ENCODE measurements at regions not wholly inside any gene's neighbourhood (a gene's known extent, or its start where the extent isn't known, plus 50 kb on each side); places are given as distances from the start of the nearest gene placed in this dataset.

GRCh38 chr1:195806060-195806459 is 802.2 kb downstream of the KCNT2 start:
- DNase-seq: no peak

- DNase-seq: no peak
Measured at GRCh38 chr1:195804547-195804946, 803.7 kb downstream of the KCNT2 start.

GRCh38 chr1:195799016-195799415 is 809.2 kb downstream of the KCNT2 start:
- DNase-seq: no peak

- no peak for DNase-seq
Measured at GRCh38 chr1:195794225-195794624, 814.0 kb downstream of the KCNT2 start.

GRCh38 chr1:195791796-195792195 is 816.4 kb downstream of the KCNT2 start:
- DNase-seq: no peak

- DNase-seq: no peak
Measured at GRCh38 chr1:195790514-195791168, 817.6 kb downstream of the KCNT2 start.

GRCh38 chr1:195789321-195789720 is 818.9 kb downstream of the KCNT2 start:
- DNase-seq: no peak

- no peak for DNase-seq
Measured at GRCh38 chr1:195788721-195789120, 819.5 kb downstream of the KCNT2 start.

GRCh38 chr1:195785830-195786229 is 822.4 kb downstream of the KCNT2 start:
- DNase-seq: no peak

GRCh38 chr1:195773931-195774330 is 834.3 kb downstream of the KCNT2 start:
- no peak for DNase-seq

- DNase-seq: no peak
Measured at GRCh38 chr1:195769461-195769860, 838.8 kb downstream of the KCNT2 start.

- DNase-seq: no peak
Measured at GRCh38 chr1:195768936-195769335, 839.3 kb downstream of the KCNT2 start.

GRCh38 chr1:195768377-195768776 is 839.9 kb downstream of the KCNT2 start:
- DNase-seq: no peak

- DNase-seq: no peak
Measured at GRCh38 chr1:195766709-195767108, 841.5 kb downstream of the KCNT2 start.

GRCh38 chr1:195765099-195765498 is 843.1 kb downstream of the KCNT2 start:
- no peak for DNase-seq

- DNase-seq: no peak
Measured at GRCh38 chr1:195763907-195764374, 844.3 kb downstream of the KCNT2 start.

GRCh38 chr1:195763146-195763906 is 844.9 kb downstream of the KCNT2 start:
- DNase-seq: no peak

- DNase-seq: no peak
Measured at GRCh38 chr1:195761104-195761503, 847.1 kb downstream of the KCNT2 start.

GRCh38 chr1:195756109-195756508 is 852.1 kb downstream of the KCNT2 start:
- no peak for DNase-seq

- no peak for DNase-seq
Measured at GRCh38 chr1:195754874-195755273, 853.4 kb downstream of the KCNT2 start.

- DNase-seq: no peak
Measured at GRCh38 chr1:195754303-195754702, 853.9 kb downstream of the KCNT2 start.

- DNase-seq: no peak
Measured at GRCh38 chr1:195748969-195749368, 859.3 kb downstream of the KCNT2 start.

GRCh38 chr1:195745189-195746010 is 862.8 kb downstream of the KCNT2 start:
- no peak for DNase-seq
